HL-60 (cell line): ENCODE measurements at regions not wholly inside any gene's neighbourhood (a gene's known extent, or its start where the extent isn't known, plus 50 kb on each side); places are given as distances from the start of the nearest gene placed in this dataset.

Experiments used
- CTCF ChIP-seq: IDR thresholded peaks from one replicate; pipeline ENCODE4 v1.5.1; 2011; ENCODE audit warnings: low read length, control low read depth, inconsistent platforms; ENCODE audit not compliant: insufficient read depth
- POLR2AphosphoS5 ChIP-seq: IDR thresholded peaks from 2 replicates; pipeline ENCODE4 v1.6.1; 2012; ENCODE audit warnings: low read depth
- REST ChIP-seq: IDR thresholded peaks from 2 replicates; pipeline ENCODE4 v1.6.1; 2012; ENCODE audit warnings: low read depth; ENCODE audit not compliant: insufficient replicate concordance

DNA sequence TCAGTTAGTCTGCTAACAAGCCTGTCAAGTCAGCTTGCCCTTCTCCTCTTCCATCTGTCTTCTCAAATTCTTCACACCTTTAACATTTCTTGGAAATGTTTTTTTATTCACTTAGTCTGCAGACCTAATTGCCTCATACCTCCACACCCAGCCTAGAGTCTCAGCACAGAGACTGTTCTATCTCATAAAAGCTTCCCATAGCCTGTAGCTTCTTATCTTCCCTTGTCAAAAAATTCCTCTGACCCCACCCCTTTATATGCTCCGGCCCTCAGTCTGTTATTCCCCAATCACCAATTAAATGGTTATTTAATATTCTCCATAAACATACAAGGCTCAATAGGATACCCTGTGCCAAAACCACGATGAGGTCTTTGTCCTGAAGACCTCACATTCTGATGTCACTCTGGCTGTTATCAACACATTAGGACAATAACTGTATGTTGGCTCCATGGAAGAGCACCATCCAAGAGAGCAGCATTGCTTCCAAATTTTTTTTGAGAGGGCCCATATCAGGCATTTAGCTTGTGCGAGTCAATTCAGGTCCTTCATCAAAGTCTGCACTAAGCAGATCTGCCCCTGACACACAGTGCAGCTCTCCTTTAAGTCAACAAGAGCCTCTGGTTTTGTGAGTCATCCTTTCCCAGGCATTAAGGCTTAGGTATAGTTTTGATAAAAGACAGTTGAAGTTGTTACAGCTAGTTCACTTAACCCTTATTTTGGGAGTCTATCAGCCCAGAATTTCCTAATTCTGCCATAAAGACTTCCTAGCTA lies 83.2 kb upstream of the TBX18 start:
- TF ChIP-seq CTCF (no peak), POLR2AphosphoS5 (no peak), REST (no peak)
